K562 (cell line): ENCODE measurements at regions not wholly inside any gene's neighbourhood (a gene's known extent, or its start where the extent isn't known, plus 50 kb on each side); places are given as distances from the start of the nearest gene placed in this dataset.

Experiments
- ATAC-seq: fragments of 200-7000 bp; cut with Tn5 transposase; 3 replicates; pipeline ENCODE4 v1.9.1; 2020; ENCODE audit warnings: moderate library complexity
- BruUV-seq: library from RNA; stranded (reverse); fragments of 400-500 nt; replicated peaks from 2 replicates; lab custom pipeline; 2021; lab: Mats Ljungman, UMichigan
- CTCF ChIA-PET: fragments of 300-600 bp; formaldehyde crosslinking; extraction: SDS; loops from one replicate; lab custom pipeline; 2021; ENCODE audit warnings: low intra/inter-chr PET ratio; lab: Yijun Ruan, JAX
- POLR2A ChIA-PET: fragments of 300-600, 350-650 bp; sonication (Branson Sonifier 250); formaldehyde crosslinking; extraction: SDS; loops from one replicate; lab custom pipeline; 2021; ENCODE audit warnings: antibody characterized with exemption, inconsistent platforms; lab: Yijun Ruan, JAX
- DNase-seq, 4 experiments: peaks; one replicate each; pipeline versions ENCODE4 v3.0.0 to v3.0.0-alpha.2; 2011 to 2018; ENCODE audit warnings: low spot score in 3 of 4, mixed read lengths in 3 of 4; ENCODE audit errors: extremely low read depth in 1 of 4
- FAIRE-seq: peaks from 2 replicates; lab custom pipeline; 2011; peaks lifted over from hg19 to GRCh38; lab: Jason Lieb, UNC
- H2AFZ ChIP-seq: 2 replicates; pipeline ENCODE4 v1.6.0; 2011; ENCODE audit warnings: low read depth, low read length, control low read depth, inconsistent platforms
- H3K27ac ChIP-seq: fragments of 200-600 bp; 3 replicates; pipeline ENCODE4 v1.8.0; 2011; ENCODE audit warnings: low read depth, mild to moderate bottlenecking, control low read depth, inconsistent platforms, low read length, moderate library complexity, mixed read lengths; ENCODE audit errors: extremely low read depth
- H3K27me3 ChIP-seq, 2 experiments: fragments of 300-600 bp in 1 of 2; 2 replicates in 1 of 2; 3 replicates in 1 of 2; pipeline versions ENCODE4 v1.6.0 to v1.8.0; 2011; ENCODE audit warnings: inconsistent platforms in 2 of 2, low read length in 2 of 2, mild to moderate bottlenecking in 1 of 2, mixed read lengths in 1 of 2, moderate library complexity in 1 of 2; ENCODE audit not compliant: control insufficient read depth in 2 of 2, insufficient read depth in 2 of 2
- H3K36me3 ChIP-seq: fragments of 300-600 bp; 3 replicates; pipeline ENCODE4 v1.8.0; 2011; ENCODE audit warnings: mild to moderate bottlenecking, low read length, inconsistent platforms; ENCODE audit not compliant: control insufficient read depth, insufficient read depth
- H3K4me1 ChIP-seq, 2 experiments: fragments of 200-600 bp in 1 of 2; replicated peaks in 1 of 2; 2 replicates in 1 of 2; 3 replicates in 1 of 2; pipeline versions ENCODE4 v1.5.1 to v1.8.0; 2011; ENCODE audit warnings: inconsistent platforms in 2 of 2, low read length in 2 of 2, mild to moderate bottlenecking in 1 of 2, mixed read lengths in 1 of 2, moderate library complexity in 1 of 2; ENCODE audit not compliant: control insufficient read depth in 2 of 2, insufficient read depth in 2 of 2
- H3K4me2 ChIP-seq: 2 replicates; pipeline ENCODE4 v1.6.1; 2011; ENCODE audit warnings: low read length, control low read depth, inconsistent platforms, mixed read lengths; ENCODE audit not compliant: insufficient read depth
- H3K4me3 ChIP-seq: fragments of 200-600 bp; sonication (generic), shearing (Covaris generic); 2 replicates; pipeline ENCODE4 v1.5.1; 2016; ENCODE audit warnings: control low read depth, inconsistent platforms
- H3K79me2 ChIP-seq: fragments of 200-600 bp; 3 replicates; pipeline ENCODE4 v1.8.0; 2011; ENCODE audit warnings: low read length, inconsistent platforms; ENCODE audit not compliant: control insufficient read depth, insufficient read depth
- H3K9ac ChIP-seq, 2 experiments: 2 replicates each; pipeline versions ENCODE4 v1.6.0 to v1.6.1; 2011; ENCODE audit warnings: low read depth in 2 of 2, low read length in 2 of 2, control low read depth in 1 of 2, inconsistent platforms in 1 of 2, mild to moderate bottlenecking in 1 of 2, mixed read lengths in 1 of 2; ENCODE audit not compliant: insufficient read depth in 1 of 2
- H3K9me1 ChIP-seq: one replicate; pipeline ENCODE4 v1.6.0; 2011; ENCODE audit warnings: inconsistent platforms, mild to moderate bottlenecking, low read length, moderate library complexity; ENCODE audit not compliant: control insufficient read depth, insufficient read depth
- H3K9me3 ChIP-seq: replicated peaks from 2 replicates; pipeline ENCODE4 v1.5.1; 2011; ENCODE audit warnings: low read depth, low read length, inconsistent platforms; ENCODE audit not compliant: control insufficient read depth, insufficient read depth
- H4K20me1 ChIP-seq: replicated peaks from 2 replicates; pipeline ENCODE4 v1.6.1; 2011; ENCODE audit warnings: low read length, inconsistent platforms, mixed read lengths; ENCODE audit not compliant: control insufficient read depth, insufficient read depth
- BCOR ChIP-seq: fragments of 450-650 bp; IDR thresholded peaks from 2 replicates; pipeline ENCODE4 v1.6.1; 2016
- FOXM1 ChIP-seq, 2 experiments: fragments of 450-650 bp in 1 of 2; sonication (generic) in 1 of 2; formaldehyde crosslinking in 1 of 2; IDR thresholded peaks; 2 replicates each; pipeline versions ENCODE4 v1.6.1 to v1.9.0; 2017 to 2022; ENCODE audit warnings: low read depth in 2 of 2, mild to moderate bottlenecking in 2 of 2, missing genetic modification reagents in 1 of 2, moderate library complexity in 1 of 2
- NFRKB ChIP-seq: fragments of 450-650 bp; IDR thresholded peaks from 2 replicates; pipeline ENCODE4 v1.6.1; 2016; ENCODE audit warnings: low read depth
- OTX1 ChIP-seq: fragments of 450-650 bp; formaldehyde crosslinking; IDR thresholded peaks from 2 replicates; pipeline ENCODE4 v1.4.0; 2022; ENCODE audit warnings: mild to moderate bottlenecking
- RFX1 ChIP-seq: fragments of 450-650 bp; IDR thresholded peaks from 2 replicates; pipeline ENCODE4 v1.6.1; 2016; ENCODE audit warnings: mild to moderate bottlenecking, moderate library complexity
- SAFB ChIP-seq: fragments of 200-400 bp; formaldehyde crosslinking; IDR thresholded peaks from 2 replicates; pipeline ENCODE4 v1.6.1; 2017; ENCODE audit warnings: low read depth, low read length, borderline replicate concordance
- TEAD1 ChIP-seq, 2 experiments: fragments of 450-650 bp in 1 of 2; sonication (generic) in 1 of 2; formaldehyde crosslinking; IDR thresholded peaks; 2 replicates each; pipeline versions ENCODE4 v1.4.0 to v1.8.0; 2020 to 2022; ENCODE audit warnings: mild to moderate bottlenecking in 2 of 2, missing genetic modification reagents in 1 of 2
- ZNF592 ChIP-seq: fragments of 450-650 bp; IDR thresholded peaks from 2 replicates; pipeline ENCODE4 v1.6.1; 2017; ENCODE audit warnings: antibody characterized with exemption, mild to moderate bottlenecking
- WGBS: fragments of 100-300 bp; shearing (Covaris generic); methylation state at CpG from one replicate; pipeline ENCODE4 v1.1.6; 2016; ENCODE audit warnings: low coverage, mixed read lengths; ENCODE audit not compliant: insufficient coverage; ENCODE audit errors: missing lambda C conversion rate; 5-methylcytosine and 5-hydroxymethylcytosine counted together
- in situ Hi-C: fragments of 300-500 bp; cut with MboI; formaldehyde crosslinking; loops from 4 replicates; pipeline ENCODE4 v1.15.0; 2018; ENCODE audit warnings: inconsistent platforms, mixed read lengths
- intact Hi-C: fragments of 100-400 bp; cut with micrococcal nuclease; formaldehyde crosslinking; loops from 2 replicates; pipeline ENCODE4 v1.14.2; 2022

- POLR2A ChIA-PET: no interaction called here
- WGBS: 8% methylated on average over 2 of the region's 2 CpGs
Measured at GRCh38 chr14:49460662-49461061, 125.5 kb downstream of the RPS29 start.

GRCh38 chr14:49456589-49456988 lies 129.6 kb downstream of the RPS29 start:
- Histone ChIP-seq H3K4me3 (no peak overlapping the region), H4K20me1 (no peaks in the 10 kb centered on the region), H3K36me3 (no peaks in the 10 kb centered on the region), H3K9me1 (no peaks in the 10 kb centered on the region), H3K9ac (no peak overlapping the region), H3K27ac (no peak overlapping the region), H2AFZ (no peak overlapping the region), H3K4me2 (no peak overlapping the region), H3K9me3 (no peaks in the 10 kb centered on the region), H3K4me1 (no peaks in the 10 kb centered on the region), H3K27me3 (no peaks in the 10 kb centered on the region; a peak in 1 of 5 replicates), H3K79me2 (no peaks in the 10 kb centered on the region)
- POLR2A ChIA-PET: interaction anchor here (0.7 kb wide), 1 partner anchor 20 kb away, joined by 3 read pairs; no protein-coding TSS in a partner anchor
- TF ChIP-seq FOXM1 (IDR thresholded peaks at IDR 0.05; ENCODE audit: low read depth) (no peak), FOXM1 (CRISPR knock-in tag; IDR thresholded peaks at IDR 0.05; ENCODE audit: low read depth) (no peak), RFX1 (no peak), OTX1 (CRISPR knock-in tag) (no peak), NFRKB (no peak), SAFB (no peak), TEAD1 (CRISPR knock-in tag; IDR thresholded peaks at IDR 0.05) (no peak), ZNF592 (no peak)
- DNase-seq (no peak), FAIRE-seq (no peak), ATAC-seq (no peak)
- CTCF ChIA-PET: no interaction called here
- intact Hi-C loops (no loop called here), in situ Hi-C loops (no loop called here)
- no TSS peak for BruUV-seq
- WGBS: 0% methylated on average over 2 of the region's 2 CpGs

More at GRCh38 chr14:49460662-49461061, 125.5 kb downstream of the RPS29 start:
- Histone ChIP-seq H2AFZ (no peak overlapping the region), H3K27ac (no peak overlapping the region), H3K79me2 (no peaks in the 10 kb centered on the region), H3K9me3 (no peaks in the 10 kb centered on the region), H3K9me1 (no peaks in the 10 kb centered on the region), H3K4me3 (no peak overlapping the region), H3K36me3 (no peaks in the 10 kb centered on the region)
- ATAC-seq: no peak
- DNase-seq: no peak
- CTCF ChIA-PET: no interaction called here
- in situ Hi-C loops: no loop called here
- TF ChIP-seq BCOR: no peak
- TF ChIP-seq, all 486 proteins: peak for 0
- no peak for FAIRE-seq
- no peak overlapping the region for H3K4me2 ChIP-seq
- H3K27me3 ChIP-seq: no peaks in the 10 kb centered on the region
- H4K20me1 ChIP-seq: no peaks in the 10 kb centered on the region
- no peaks in the 10 kb centered on the region for H3K4me1 ChIP-seq
- no TSS peak for BruUV-seq
- H3K9ac ChIP-seq: no peak overlapping the region
- intact Hi-C loops: loop anchor here (2.0 to 10.0 kb wide), 3 partner anchors 36 to 164 kb away; partner anchors contain the start of genes MGAT2 and RPL36AL
